Upper lobe of left lung (tissue), 6 donors: ENCODE measurements at regions not wholly inside any gene's neighbourhood (a gene's known extent, or its start where the extent isn't known, plus 50 kb on each side); places are given as distances from the start of the nearest gene placed in this dataset.

ENCODE experiments used
- ATAC-seq, 2 donors: fragments of 200-7000 bp; cut with Tn5 transposase; one replicate each; pipeline ENCODE4 v1.9.1; 2022; ENCODE audit warnings: mild to moderate bottlenecking in 2 of 2, moderate library complexity in 2 of 2; ENCODE audit not compliant: low FRiP score in 2 of 2
- DNase-seq, 2 donors: peaks; one replicate each; pipeline ENCODE4 v3.0.0-alpha.2; 2019 to 2020
- H3K27ac ChIP-seq, 4 donors: fragments of 200-600 bp; sonication (generic); one replicate each; pipeline ENCODE4 v1.5.1; 2016 to 2019
- H3K27me3 ChIP-seq, 4 donors: fragments of 200-600 bp; sonication (generic); one replicate each; pipeline ENCODE4 v1.5.1; 2017 to 2019
- H3K36me3 ChIP-seq, 4 donors: fragments of 200-600 bp; sonication (generic); one replicate each; pipeline ENCODE4 v1.5.1; 2016 to 2019
- H3K4me1 ChIP-seq, 4 donors: fragments of 200-600 bp; sonication (generic); one replicate each; pipeline ENCODE4 v1.5.1; 2018 to 2019
- H3K4me3 ChIP-seq, 4 donors: fragments of 200-600 bp; sonication (generic); one replicate each; pipeline ENCODE4 v1.5.1; 2017 to 2019; ENCODE audit warnings: mild to moderate bottlenecking in 2 of 4, moderate library complexity in 1 of 4
- H3K9me3 ChIP-seq, 4 donors: fragments of 200-600 bp; sonication (generic); one replicate each; pipeline ENCODE4 v1.5.1; 2018 to 2019
- EP300 ChIP-seq, 4 donors: sonication (generic); formaldehyde crosslinking; IDR thresholded peaks; one replicate each; pipeline ENCODE4 v1.5.1; 2017; ENCODE audit warnings: antibody characterized with exemption in 4 of 4, control low read depth in 2 of 4
- POLR2A ChIP-seq, 4 donors: fragments of 450-650 bp; IDR thresholded peaks; one replicate each; pipeline ENCODE4 v1.5.1; 2016 to 2017; ENCODE audit warnings: antibody characterized with exemption in 4 of 4, mild to moderate bottlenecking in 2 of 4
- POLR2AphosphoS5 ChIP-seq, 2 donors: sonication (generic); formaldehyde crosslinking; IDR thresholded peaks; one replicate each; pipeline ENCODE4 v1.5.1; 2017; ENCODE audit warnings: antibody characterized with exemption in 2 of 2
- WGBS, 2 donors: methylation state at CpG; one replicate each; pipeline ENCODE4 v1.1.5; 2017 to 2018; 5-methylcytosine and 5-hydroxymethylcytosine counted together
- TF ChIP-seq, protein P1 (sequence below), 6 experiments: fragments of 450-650 bp in 4 of 6; fragments of 200-600 bp in 2 of 6; sonication (generic) in 2 of 6; IDR thresholded peaks; one replicate each; pipeline ENCODE4 v1.5.1; 2016 to 2019; ENCODE audit warnings: antibody characterized with exemption in 6 of 6
- donor health status: DM: no; HTN: no; CAD: no; lungs with moderate emphysema.
- donor health status: DM: no; HTN: yes; CAD: no; lungs with severe emphysema.

DNA sequence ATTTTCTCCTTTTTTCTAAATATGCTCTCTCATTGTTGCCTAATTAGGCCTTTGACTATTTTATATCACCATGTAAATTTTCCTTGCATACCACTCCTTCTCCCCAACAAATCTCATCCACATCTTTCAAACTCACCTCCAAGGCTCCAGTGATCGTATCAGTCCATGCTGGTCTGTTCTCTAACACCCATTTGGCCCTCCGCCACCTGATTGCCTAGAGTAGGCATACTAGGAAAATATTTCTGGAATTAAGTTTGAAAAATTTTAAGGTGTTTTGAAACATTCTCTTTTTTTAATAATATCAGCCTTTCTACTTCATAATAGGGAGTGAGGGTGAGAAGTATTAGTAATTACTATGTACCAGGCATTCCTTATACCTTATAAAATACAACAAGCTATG lies 473.9 kb downstream of the FGF9 start:
- no peak for DNase-seq
- WGBS, 2 donors, result 85 to 94% methylated on average over 2 of the region's 2 CpGs
- TF ChIP-seq EP300 (IDR thresholded peaks at IDR 0.05) (no peak), POLR2A (IDR thresholded peaks at IDR 0.05) (no peak), POLR2AphosphoS5 (IDR thresholded peaks at IDR 0.05) (no peak)
- TF ChIP-seq, protein P1, sequence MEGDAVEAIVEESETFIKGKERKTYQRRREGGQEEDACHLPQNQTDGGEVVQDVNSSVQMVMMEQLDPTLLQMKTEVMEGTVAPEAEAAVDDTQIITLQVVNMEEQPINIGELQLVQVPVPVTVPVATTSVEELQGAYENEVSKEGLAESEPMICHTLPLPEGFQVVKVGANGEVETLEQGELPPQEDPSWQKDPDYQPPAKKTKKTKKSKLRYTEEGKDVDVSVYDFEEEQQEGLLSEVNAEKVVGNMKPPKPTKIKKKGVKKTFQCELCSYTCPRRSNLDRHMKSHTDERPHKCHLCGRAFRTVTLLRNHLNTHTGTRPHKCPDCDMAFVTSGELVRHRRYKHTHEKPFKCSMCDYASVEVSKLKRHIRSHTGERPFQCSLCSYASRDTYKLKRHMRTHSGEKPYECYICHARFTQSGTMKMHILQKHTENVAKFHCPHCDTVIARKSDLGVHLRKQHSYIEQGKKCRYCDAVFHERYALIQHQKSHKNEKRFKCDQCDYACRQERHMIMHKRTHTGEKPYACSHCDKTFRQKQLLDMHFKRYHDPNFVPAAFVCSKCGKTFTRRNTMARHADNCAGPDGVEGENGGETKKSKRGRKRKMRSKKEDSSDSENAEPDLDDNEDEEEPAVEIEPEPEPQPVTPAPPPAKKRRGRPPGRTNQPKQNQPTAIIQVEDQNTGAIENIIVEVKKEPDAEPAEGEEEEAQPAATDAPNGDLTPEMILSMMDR (IDR thresholded peaks at IDR 0.05), result no peak
- Histone ChIP-seq H3K9me3 (no peaks in the 10 kb centered on the region), H3K4me1 (no peaks in the 10 kb centered on the region), H3K4me3 (no peak overlapping the region), H3K36me3 (no peaks in the 10 kb centered on the region), H3K27me3 (no peaks in the 10 kb centered on the region), H3K27ac (no peak overlapping the region)
- ATAC-seq, result no peak

DNA sequence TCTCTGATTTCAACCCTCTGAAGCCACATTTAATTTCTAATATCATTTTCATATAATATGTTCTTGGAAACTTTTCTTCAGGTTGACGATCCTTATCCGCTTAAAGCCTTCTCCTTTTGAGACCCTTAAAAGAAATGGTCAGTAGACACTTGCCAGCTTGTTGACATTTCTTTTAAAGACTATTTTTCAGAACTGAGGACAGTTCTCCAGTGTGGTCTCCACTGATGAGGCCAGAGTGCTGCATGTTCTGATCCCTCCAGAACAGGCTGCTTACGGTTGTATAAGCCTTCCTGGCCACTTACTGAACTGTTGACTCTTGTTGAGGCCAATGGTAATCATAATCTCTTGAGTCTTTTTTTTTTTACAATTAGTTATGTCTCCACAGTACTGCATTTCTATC lies 477.3 kb downstream of the FGF9 start:
- Histone ChIP-seq H3K36me3 (no peaks in the 10 kb centered on the region), H3K27ac (no peak overlapping the region), H3K9me3 (no peaks in the 10 kb centered on the region), H3K27me3 (no peaks in the 10 kb centered on the region), H3K4me1 (no peaks in the 10 kb centered on the region), H3K4me3 (no peak overlapping the region)
- TF ChIP-seq, protein P1 (IDR thresholded peaks at IDR 0.05), result no peak
- DNase-seq, result no peak
- 89 to 96% methylated on average over 3 of the region's 3 CpGs for WGBS, 2 donors
- ATAC-seq, result no peak

DNA sequence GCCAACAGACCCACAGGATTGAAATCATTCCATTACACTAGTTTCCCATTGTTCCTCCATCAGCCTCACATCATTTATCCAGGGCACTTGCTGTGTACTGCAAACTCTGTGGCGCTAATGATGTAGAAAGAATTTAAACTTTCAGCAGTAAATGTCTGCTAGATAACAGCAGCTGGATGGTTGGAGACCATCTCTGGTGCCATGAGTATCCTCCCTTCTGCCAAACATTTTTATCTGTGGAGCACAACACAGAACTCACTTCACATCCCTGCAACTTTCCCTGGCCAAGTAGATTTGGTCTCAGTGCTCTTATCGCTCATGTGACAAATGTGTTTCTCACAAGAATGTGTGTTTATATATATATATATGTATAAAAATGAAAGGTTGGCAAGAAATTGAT lies 481.9 kb downstream of the FGF9 start:
- DNase-seq, result no peak

GRCh38 chr13:22154041-22154440 lies 483.2 kb downstream of the FGF9 start:
- Histone ChIP-seq H3K27ac (no peak overlapping the region), H3K27me3 (no peaks in the 10 kb centered on the region), H3K4me3 (no peak overlapping the region), H3K4me1 (no peaks in the 10 kb centered on the region), H3K9me3 (no peaks in the 10 kb centered on the region), H3K36me3 (no peaks in the 10 kb centered on the region)
- TF ChIP-seq EP300 (IDR thresholded peaks at IDR 0.05) (no peak), POLR2A (IDR thresholded peaks at IDR 0.05) (no peak), POLR2AphosphoS5 (IDR thresholded peaks at IDR 0.05) (no peak)
- TF ChIP-seq, protein P1 (IDR thresholded peaks at IDR 0.05), result no peak
- WGBS, 2 donors, result 86 to 92% methylated on average over 3 of the region's 3 CpGs
- DNase-seq, result no peak
- no peak for ATAC-seq

More for the DNA sequence above, 481.9 kb downstream of the FGF9 start:
- H3K36me3 ChIP-seq, result no peaks in the 10 kb centered on the region
- H3K9me3 ChIP-seq, result no peaks in the 10 kb centered on the region
- 74 to 81% methylated on average over 2 of the region's 2 CpGs for WGBS, 2 donors
- H3K4me1 ChIP-seq, result no peaks in the 10 kb centered on the region
- no peaks in the 10 kb centered on the region for H3K27me3 ChIP-seq
- TF ChIP-seq EP300 (IDR thresholded peaks at IDR 0.05) (no peak), POLR2A (IDR thresholded peaks at IDR 0.05) (no peak), POLR2AphosphoS5 (IDR thresholded peaks at IDR 0.05) (no peak)
- TF ChIP-seq, protein P1 (IDR thresholded peaks at IDR 0.05), result no peak
- H3K27ac ChIP-seq, result no peak overlapping the region
- no peak overlapping the region for H3K4me3 ChIP-seq
- ATAC-seq, result no peak

- TF ChIP-seq, protein P1 (IDR thresholded peaks at IDR 0.05), result no peak
- TF ChIP-seq POLR2A (IDR thresholded peaks at IDR 0.05), result no peak
- no peak for TF ChIP-seq EP300 (IDR thresholded peaks at IDR 0.05)
- no peak for TF ChIP-seq POLR2AphosphoS5 (IDR thresholded peaks at IDR 0.05)
- ATAC-seq, result no peak
- Histone ChIP-seq H3K27ac (no peak overlapping the region), H3K4me3 (no peak overlapping the region), H3K9me3 (no peaks in the 10 kb centered on the region), H3K27me3 (no peaks in the 10 kb centered on the region), H3K4me1 (peaks cover 0 to 4% (median 0%) of the 10 kb centered on the region in 4 donors), H3K36me3 (no peaks in the 10 kb centered on the region)
- 60 to 77% methylated on average over 3 of the region's 3 CpGs for WGBS, 2 donors
- DNase-seq, result no peak
Measured at GRCh38 chr13:22161871-22162270, 491.0 kb downstream of the FGF9 start.
